Spleen (tissue), 11 donors: ENCODE measurements at regions not wholly inside any gene's neighbourhood (a gene's known extent, or its start where the extent isn't known, plus 50 kb on each side); places are given as distances from the start of the nearest gene placed in this dataset.

Experiments used
- DNase-seq: peaks from one replicate; pipeline ENCODE4 v3.0.0-alpha.2; 2020
- H3K27ac ChIP-seq, 8 donors: fragments of 200-600 bp; sonication (generic) in 7 of 8; 1 replicate in 4 of 8; 2 replicates in 4 of 8; pipeline versions ENCODE4 v1.5.0 to v1.8.0; 2016 to 2021; ENCODE audit warnings: inconsistent platforms in 4 of 8, mild to moderate bottlenecking in 4 of 8, moderate library complexity in 1 of 8
- H3K27me3 ChIP-seq, 7 donors: fragments of 200-600 bp; sonication (generic) in 6 of 7; replicated peaks in 1 of 7; 1 replicate in 4 of 7; 2 replicates in 3 of 7; pipeline versions ENCODE4 v1.5.0 to v1.8.0; 2016 to 2021; ENCODE audit warnings: inconsistent platforms in 3 of 7, mild to moderate bottlenecking in 1 of 7
- H3K36me3 ChIP-seq, 6 donors: fragments of 200-600 bp; sonication (generic) in 5 of 6; 1 replicate in 4 of 6; 2 replicates in 2 of 6; pipeline versions ENCODE4 v1.5.0 to v1.8.0; 2016 to 2021; ENCODE audit warnings: inconsistent platforms in 2 of 6
- H3K4me1 ChIP-seq, 6 donors: fragments of 200-600 bp; sonication (generic) in 5 of 6; 1 replicate in 3 of 6; 2 replicates in 3 of 6; pipeline versions ENCODE4 v1.5.0 to v1.8.0; 2016 to 2021; ENCODE audit warnings: inconsistent platforms in 3 of 6
- H3K4me3 ChIP-seq, 8 donors: fragments of 200-600 bp; sonication (generic) in 7 of 8; 1 replicate in 4 of 8; 2 replicates in 4 of 8; pipeline versions ENCODE4 v1.5.0 to v1.8.0; 2016 to 2021; ENCODE audit warnings: inconsistent platforms in 4 of 8, mild to moderate bottlenecking in 4 of 8, moderate library complexity in 2 of 8
- H3K9me3 ChIP-seq, 8 donors: fragments of 200-600 bp; sonication (generic) in 7 of 8; 1 replicate in 4 of 8; 2 replicates in 4 of 8; pipeline versions ENCODE4 v1.5.0 to v1.8.0; 2016 to 2021; ENCODE audit warnings: inconsistent platforms in 4 of 8
- POLR2A ChIP-seq, 3 donors: fragments of 450-650 bp; IDR thresholded peaks; one replicate each; pipeline ENCODE4 v1.5.1; 2017; ENCODE audit warnings: antibody characterized with exemption in 3 of 3, mild to moderate bottlenecking in 1 of 3
- POLR2AphosphoS5 ChIP-seq, 3 donors: sonication (generic); formaldehyde crosslinking; IDR thresholded peaks; one replicate each; pipeline ENCODE4 v1.5.1; 2017; ENCODE audit warnings: antibody characterized with exemption in 3 of 3
- WGBS, 5 donors: extraction: QIAGEN DNeasy Blood & Tissue Kit in 3 of 5; methylation state at CpG; one replicate each; pipeline versions ENCODE4 v1.1.5 to v1.1.7; 2013 to 2018; 5-methylcytosine and 5-hydroxymethylcytosine counted together
- intact Hi-C: fragments of 100-400 bp; cut with DNase I; formaldehyde crosslinking; loops from one replicate; pipeline ENCODE4 v1.15.0; 2023; ENCODE audit warnings: low total_unique reads
- TF ChIP-seq, protein P1 (sequence below), 11 experiments: fragments of 200-600 bp in 7 of 11; fragments of 450-650 bp in 4 of 11; sonication (generic) in 4 of 11; IDR thresholded peaks in 8 of 11; conservative IDR thresholded peaks in 3 of 11; 1 replicate in 7 of 11; 2 replicates in 4 of 11; pipeline versions ENCODE4 v1.4.0 to v1.8.0; 2016 to 2021; ENCODE audit warnings: antibody characterized with exemption in 11 of 11, inconsistent platforms in 4 of 11, mild to moderate bottlenecking in 1 of 11
- donor health status: healthy with polysubstance abuse.
- donor health status: DM: no; HTN: no; CAD: no; lungs with moderate emphysema.
- donor health status: DM: no; HTN: no; CAD: no.
- donor health status: Bipolar disorder and iron deficiency.
- donor health status: healthy.
- donor health status: DM: no; HTN: no; CAD: no.
- donor health status: DM: yes; HTN: yes; CAD: no.

- Histone ChIP-seq H3K9me3 (no peaks in the 10 kb centered on the region), H3K4me1 (no peaks in the 10 kb centered on the region), H3K27me3 (no peaks in the 10 kb centered on the region), H3K36me3 (no peaks in the 10 kb centered on the region), H3K4me3 (no peak overlapping the region), H3K27ac (no peak overlapping the region)
- WGBS, 5 donors: 49 to 88% (median 75%) methylated on average over 1 of the region's 1 CpG
- intact Hi-C loops: no loop called here
- TF ChIP-seq, protein P1, sequence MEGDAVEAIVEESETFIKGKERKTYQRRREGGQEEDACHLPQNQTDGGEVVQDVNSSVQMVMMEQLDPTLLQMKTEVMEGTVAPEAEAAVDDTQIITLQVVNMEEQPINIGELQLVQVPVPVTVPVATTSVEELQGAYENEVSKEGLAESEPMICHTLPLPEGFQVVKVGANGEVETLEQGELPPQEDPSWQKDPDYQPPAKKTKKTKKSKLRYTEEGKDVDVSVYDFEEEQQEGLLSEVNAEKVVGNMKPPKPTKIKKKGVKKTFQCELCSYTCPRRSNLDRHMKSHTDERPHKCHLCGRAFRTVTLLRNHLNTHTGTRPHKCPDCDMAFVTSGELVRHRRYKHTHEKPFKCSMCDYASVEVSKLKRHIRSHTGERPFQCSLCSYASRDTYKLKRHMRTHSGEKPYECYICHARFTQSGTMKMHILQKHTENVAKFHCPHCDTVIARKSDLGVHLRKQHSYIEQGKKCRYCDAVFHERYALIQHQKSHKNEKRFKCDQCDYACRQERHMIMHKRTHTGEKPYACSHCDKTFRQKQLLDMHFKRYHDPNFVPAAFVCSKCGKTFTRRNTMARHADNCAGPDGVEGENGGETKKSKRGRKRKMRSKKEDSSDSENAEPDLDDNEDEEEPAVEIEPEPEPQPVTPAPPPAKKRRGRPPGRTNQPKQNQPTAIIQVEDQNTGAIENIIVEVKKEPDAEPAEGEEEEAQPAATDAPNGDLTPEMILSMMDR (IDR thresholded peaks at IDR 0.05 in 8 of 11, conservative IDR thresholded peaks at IDR 0.05 in 3 of 11): no peak
- no peak for TF ChIP-seq POLR2A (IDR thresholded peaks at IDR 0.05)
- no peak for TF ChIP-seq POLR2AphosphoS5 (IDR thresholded peaks at IDR 0.05)
- no peak for DNase-seq
Measured at GRCh38 chr11:23551706-23552105, 691.4 kb upstream of the CCDC179 start.

DNA sequence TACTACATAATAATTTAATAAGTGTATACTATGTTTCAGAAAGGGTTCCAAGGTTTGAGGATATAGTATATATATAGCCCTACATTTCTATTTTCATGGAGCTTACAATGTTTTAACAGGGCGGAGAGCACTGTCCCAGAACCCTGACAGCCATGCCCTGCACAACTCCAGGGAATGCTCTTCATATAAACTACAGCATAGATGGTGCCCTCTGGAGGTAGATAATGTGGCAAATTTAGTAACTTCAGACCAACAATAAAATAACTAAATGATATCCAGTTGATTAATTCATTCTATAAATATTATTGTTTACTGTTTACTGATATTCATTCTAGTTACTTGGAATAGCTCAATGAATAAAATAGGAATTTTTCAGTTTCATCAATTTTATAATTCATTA, 693.7 kb upstream of the CCDC179 start:
- TF ChIP-seq POLR2A (IDR thresholded peaks at IDR 0.05): no peak
- TF ChIP-seq, protein P1 (IDR thresholded peaks at IDR 0.05 in 8 of 11, conservative IDR thresholded peaks at IDR 0.05 in 3 of 11): no peak
- TF ChIP-seq POLR2AphosphoS5 (IDR thresholded peaks at IDR 0.05): no peak
- H3K9me3 ChIP-seq: no peaks in the 10 kb centered on the region
- no peaks in the 10 kb centered on the region for H3K36me3 ChIP-seq
- H3K4me1 ChIP-seq: no peaks in the 10 kb centered on the region
- WGBS, 5 donors: 72 to 86% (median 83%) methylated on average over 1 of the region's 1 CpG
- intact Hi-C loops: no loop called here
- H3K4me3 ChIP-seq: no peak overlapping the region
- no peaks in the 10 kb centered on the region for H3K27me3 ChIP-seq
- H3K27ac ChIP-seq: no peak overlapping the region
- DNase-seq: no peak

DNA sequence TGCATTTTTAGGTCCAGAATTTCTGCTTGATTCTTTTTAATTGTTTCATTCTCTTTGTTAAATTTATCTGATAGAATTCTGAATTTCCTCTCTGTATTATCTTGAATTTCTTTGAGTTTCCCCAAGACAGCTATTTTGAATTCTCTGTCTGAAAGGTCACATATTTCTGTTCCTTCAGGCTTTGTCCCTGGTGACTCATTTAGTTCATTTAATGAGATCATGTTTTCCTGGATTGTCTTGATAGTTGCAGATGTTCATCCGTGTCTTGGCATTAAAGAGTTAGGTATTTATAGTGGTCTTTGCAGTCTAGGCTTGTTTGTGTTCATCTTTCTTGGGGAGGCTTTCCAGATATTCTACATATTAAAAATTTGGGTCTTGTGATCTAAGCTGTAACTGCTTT, 694.8 kb upstream of the CCDC179 start:
- DNase-seq: no peak
- no peaks in the 10 kb centered on the region for H3K4me1 ChIP-seq
- WGBS, 5 donors: 44 to 74% (median 66%) methylated on average over 1 of the region's 1 CpG
- no peak overlapping the region for H3K27ac ChIP-seq
- no peaks in the 10 kb centered on the region for H3K9me3 ChIP-seq
- H3K36me3 ChIP-seq: no peaks in the 10 kb centered on the region
- no peak overlapping the region for H3K4me3 ChIP-seq
- intact Hi-C loops: no loop called here
- TF ChIP-seq, protein P1 (IDR thresholded peaks at IDR 0.05 in 8 of 11, conservative IDR thresholded peaks at IDR 0.05 in 3 of 11): no peak
- TF ChIP-seq POLR2A (IDR thresholded peaks at IDR 0.05) (no peak), POLR2AphosphoS5 (IDR thresholded peaks at IDR 0.05) (no peak)
- H3K27me3 ChIP-seq: no peaks in the 10 kb centered on the region

DNA sequence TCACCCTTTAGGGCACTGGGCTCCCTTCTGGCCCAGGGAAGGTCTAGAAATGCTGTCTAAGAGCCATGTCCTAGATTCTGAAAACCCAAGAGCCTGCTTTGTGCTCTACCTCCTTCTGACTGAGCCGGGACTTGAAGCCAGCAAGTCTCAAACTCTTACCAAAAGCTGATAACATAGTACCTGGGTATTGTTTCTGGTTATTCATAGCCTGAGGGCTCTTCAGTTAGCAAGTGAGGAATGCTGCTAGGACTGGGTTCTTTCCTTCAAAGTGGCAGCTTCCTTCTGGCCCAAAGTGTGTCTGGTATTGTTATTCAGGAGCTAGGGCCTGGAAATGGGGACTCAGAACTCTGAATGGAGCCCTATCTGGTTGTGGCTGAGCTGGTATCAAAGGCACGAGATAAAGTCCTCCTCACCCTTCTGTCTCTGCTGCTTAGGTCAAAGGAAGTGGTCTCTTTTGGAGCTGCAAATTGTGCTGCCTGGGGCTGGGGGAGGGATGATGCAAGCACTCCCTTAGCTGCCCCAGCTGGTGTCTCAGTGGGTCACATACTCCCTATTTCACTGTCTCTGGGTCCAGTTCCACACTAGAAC, 696.0 kb upstream of the CCDC179 start:
- DNase-seq: no peak
- Histone ChIP-seq H3K36me3 (no peaks in the 10 kb centered on the region), H3K4me3 (no peak overlapping the region), H3K27me3 (no peaks in the 10 kb centered on the region), H3K27ac (no peak overlapping the region), H3K4me1 (no peaks in the 10 kb centered on the region), H3K9me3 (no peaks in the 10 kb centered on the region)
- TF ChIP-seq POLR2A (IDR thresholded peaks at IDR 0.05): no peak
- no peak for TF ChIP-seq POLR2AphosphoS5 (IDR thresholded peaks at IDR 0.05)
- TF ChIP-seq, protein P1 (IDR thresholded peaks at IDR 0.05 in 8 of 11, conservative IDR thresholded peaks at IDR 0.05 in 3 of 11): no peak
- 60 to 88% (median 70%) methylated on average over 2 of the region's 2 CpGs for WGBS, 5 donors
- intact Hi-C loops: no loop called here
